ENCODE measurements at regions not wholly inside any gene's neighbourhood (a gene's known extent, or its start where the extent isn't known, plus 50 kb on each side); places are given as distances from the start of the nearest gene placed in this dataset.
"Not testable (repeated sequence)": the region's sequence is repeated elsewhere in the genome, so short reads cannot be mapped to it uniquely, and the experiment has no call there.

- DNase-seq, result not testable (repeated sequence)
These were observed 113.4 kb downstream of the XPNPEP1 start for GRCh38 chr10:109809954-109810353.

GRCh38 chr10:109801191-109801590, 122.1 kb downstream of the XPNPEP1 start:
- not testable (repeated sequence) for DNase-seq

GRCh38 chr10:109790647-109791046, 132.7 kb downstream of the XPNPEP1 start:
- DNase-seq, result no peak

GRCh38 chr10:109784236-109784635, 139.1 kb downstream of the XPNPEP1 start:
- no peak for DNase-seq

GRCh38 chr10:109783286-109783685, 140.0 kb downstream of the XPNPEP1 start:
- DNase-seq, result no peak

- DNase-seq, result no peak
These were observed 142.3 kb downstream of the XPNPEP1 start for GRCh38 chr10:109780997-109781396.

- no peak for DNase-seq
These were observed 144.3 kb downstream of the XPNPEP1 start for GRCh38 chr10:109778993-109779392.

GRCh38 chr10:109774121-109774440, 149.2 kb downstream of the XPNPEP1 start:
- no peak for DNase-seq

- DNase-seq, result no peak
These were observed 149.8 kb downstream of the XPNPEP1 start for GRCh38 chr10:109773288-109774120.

GRCh38 chr10:109770663-109771062, 152.6 kb downstream of the XPNPEP1 start:
- no peak for DNase-seq

GRCh38 chr10:109769966-109770365, 153.3 kb downstream of the XPNPEP1 start:
- DNase-seq, result no peak

- no peak for DNase-seq
These were observed 157.5 kb downstream of the XPNPEP1 start for GRCh38 chr10:109765838-109766237.

- DNase-seq, result no peak
These were observed 160.8 kb downstream of the XPNPEP1 start for GRCh38 chr10:109762555-109762954.

GRCh38 chr10:109757670-109758069, 165.6 kb downstream of the XPNPEP1 start:
- DNase-seq, result not testable (repeated sequence)

- DNase-seq, result no peak
These were observed 176.4 kb downstream of the XPNPEP1 start for GRCh38 chr10:109746861-109747260.

- DNase-seq, result no peak
These were observed 179.3 kb downstream of the XPNPEP1 start for GRCh38 chr10:109744020-109744419.

- DNase-seq, result no peak
These were observed 179.7 kb downstream of the XPNPEP1 start for GRCh38 chr10:109743574-109743973.

- no peak for DNase-seq
These were observed 180.2 kb downstream of the XPNPEP1 start for GRCh38 chr10:109743146-109743545.

- no peak for DNase-seq
These were observed 181.6 kb downstream of the XPNPEP1 start for GRCh38 chr10:109741712-109742111.

GRCh38 chr10:109740436-109740835, 182.9 kb downstream of the XPNPEP1 start:
- DNase-seq, result no peak

- no peak for DNase-seq
These were observed 185.7 kb downstream of the XPNPEP1 start for GRCh38 chr10:109737626-109738025.

GRCh38 chr10:109737009-109737408, 186.3 kb downstream of the XPNPEP1 start:
- no peak for DNase-seq

GRCh38 chr10:109735776-109736175, 187.5 kb downstream of the XPNPEP1 start:
- no peak for DNase-seq

- no peak for DNase-seq
These were observed 190.9 kb downstream of the XPNPEP1 start for GRCh38 chr10:109732254-109732965.

Data from stimulated activated CD4-positive, alpha-beta T cell treated with anti-CD3 and anti-CD28 coated beads, Interleukin-2, amount 100 ng/mL, for 24 hours (primary cell).